Stimulated activated CD8-positive, alpha-beta memory T cell treated with anti-CD3 and anti-CD28 coated beads, Interleukin-4, amount 100 ng/mL, for 48 hours (primary cell): ENCODE measurements at regions not wholly inside any gene's neighbourhood (a gene's known extent, or its start where the extent isn't known, plus 50 kb on each side); places are given as distances from the start of the nearest gene placed in this dataset.

Experiments used
- DNase-seq: peaks from one replicate; pipeline ENCODE4 v3.0.0-alpha.2; 2020

- no peak for DNase-seq
Observed at GRCh38 chr13:89239361-89240127, 1568.4 kb downstream of the SLITRK5 start.

GRCh38 chr13:89255844-89256406 is 1584.8 kb downstream of the SLITRK5 start:
- DNase-seq = no peak

GRCh38 chr13:89267734-89268133 is 1596.6 kb downstream of the SLITRK5 start:
- DNase-seq = no peak

- DNase-seq = no peak
Observed at GRCh38 chr13:89269737-89270136, 1598.6 kb downstream of the SLITRK5 start.

GRCh38 chr13:89270736-89271135 is 1599.6 kb downstream of the SLITRK5 start:
- no peak for DNase-seq

- DNase-seq = no peak
Observed at GRCh38 chr13:89279374-89279773, 1608.2 kb downstream of the SLITRK5 start.

GRCh38 chr13:89281331-89281730 is 1610.2 kb downstream of the SLITRK5 start:
- DNase-seq = no peak

- no peak for DNase-seq
Observed at GRCh38 chr13:89282241-89282640, 1611.1 kb downstream of the SLITRK5 start.

- no peak for DNase-seq
Observed at GRCh38 chr13:89287381-89287780, 1616.2 kb downstream of the SLITRK5 start.

GRCh38 chr13:89294115-89294867 is 1623.1 kb downstream of the SLITRK5 start:
- no peak for DNase-seq

GRCh38 chr13:89307278-89307677 is 1636.1 kb downstream of the SLITRK5 start:
- no peak for DNase-seq

GRCh38 chr13:89310943-89311672 is 1639.9 kb downstream of the SLITRK5 start:
- no peak for DNase-seq

GRCh38 chr13:89315287-89315686 is 1644.1 kb downstream of the SLITRK5 start:
- DNase-seq = no peak

GRCh38 chr13:89322466-89322865 is 1651.3 kb downstream of the SLITRK5 start:
- DNase-seq = no peak

GRCh38 chr13:89324582-89324981 is 1653.4 kb downstream of the SLITRK5 start:
- DNase-seq = no peak

GRCh38 chr13:89343165-89343564 is 1672.0 kb downstream of the SLITRK5 start:
- no peak for DNase-seq

GRCh38 chr13:89352384-89352783 is 1681.2 kb downstream of the SLITRK5 start:
- no peak for DNase-seq

- DNase-seq = no peak
Observed at GRCh38 chr13:89361909-89362308, 1690.7 kb downstream of the SLITRK5 start.

GRCh38 chr13:89363144-89363543 is 1692.0 kb downstream of the SLITRK5 start:
- no peak for DNase-seq

- no peak for DNase-seq
Observed at GRCh38 chr13:89372193-89372592, 1701.0 kb downstream of the SLITRK5 start.

GRCh38 chr13:89375839-89376238 is 1704.7 kb downstream of the SLITRK5 start:
- no peak for DNase-seq

- no peak for DNase-seq
Observed at GRCh38 chr13:89380101-89380500, 1708.9 kb downstream of the SLITRK5 start.

- no peak for DNase-seq
Observed at GRCh38 chr13:89382981-89383380, 1711.8 kb downstream of the SLITRK5 start.
